Ovary (tissue), 7 donors: ENCODE measurements at regions not wholly inside any gene's neighbourhood (a gene's known extent, or its start where the extent isn't known, plus 50 kb on each side); places are given as distances from the start of the nearest gene placed in this dataset.

Experiments used
- DNase-seq, 5 donors: peaks; one replicate each; pipeline ENCODE4 v3.0.0-alpha.2; 2019 to 2020
- H3K27ac ChIP-seq, 2 donors: fragments of 200-600 bp; one replicate each; pipeline versions ENCODE4 v1.5.1 to v1.8.0; 2019 to 2022
- H3K27me3 ChIP-seq: fragments of 200-600 bp; one replicate; pipeline ENCODE4 v1.8.0; 2022
- H3K36me3 ChIP-seq: fragments of 200-600 bp; sonication (generic); one replicate; pipeline ENCODE4 v1.5.1; 2019
- H3K4me1 ChIP-seq: one replicate; pipeline ENCODE4 v1.8.1; 2013; ENCODE audit warnings: mild to moderate bottlenecking, moderate library complexity; ENCODE audit not compliant: insufficient read depth
- H3K4me3 ChIP-seq: fragments of 200-600 bp; sonication (generic); one replicate; pipeline ENCODE4 v1.5.1; 2017
- H3K9me3 ChIP-seq, 2 donors: fragments of 200-600 bp in 1 of 2; sonication (generic) in 1 of 2; one replicate each; pipeline versions ENCODE4 v1.5.1 to v1.8.1; 2013 to 2019; ENCODE audit warnings: mild to moderate bottlenecking in 1 of 2, moderate library complexity in 1 of 2
- CTCF ChIP-seq, 3 donors: fragments of 450-650 bp in 2 of 3; fragments of 200-600 bp in 1 of 3; IDR thresholded peaks; one replicate each; pipeline versions ENCODE4 v1.5.1 to v1.8.0; 2016 to 2022; ENCODE audit warnings: antibody characterized with exemption in 3 of 3, mild to moderate bottlenecking in 1 of 3
- EP300 ChIP-seq: sonication (generic); formaldehyde crosslinking; IDR thresholded peaks from one replicate; pipeline ENCODE4 v1.6.1; 2017; ENCODE audit warnings: antibody characterized with exemption
- POLR2A ChIP-seq: fragments of 450-650 bp; IDR thresholded peaks from one replicate; pipeline ENCODE4 v1.6.1; 2017; ENCODE audit warnings: antibody characterized with exemption, mild to moderate bottlenecking, moderate library complexity
- WGBS, 3 donors: extraction: QIAGEN DNeasy Blood & Tissue Kit in 1 of 3; methylation state at CpG; one replicate each; pipeline versions ENCODE4 v1.1.5 to v1.1.7; 2013 to 2017; 5-methylcytosine and 5-hydroxymethylcytosine counted together
- intact Hi-C, 4 donors: fragments of 100-400 bp; cut with DNase I; formaldehyde crosslinking; loops; one replicate each; pipeline versions ENCODE4 v1.11.0 to v1.15.1; 2022 to 2023
- donor health status: DM: no; HTN: no; CAD: no; lungs with moderate emphysema.
- donor health status: DM: no; HTN: no; CAD: no.
- donor health status: Bipolar disorder and iron deficiency.
- donor health status: DM: no; HTN: no; CAD: no.
- donor health status: DM: yes; HTN: yes; CAD: no.

- H3K9me3 ChIP-seq, result no peaks in the 10 kb centered on the region
- DNase-seq, result no peak
- H3K36me3 ChIP-seq, result no peaks in the 10 kb centered on the region
- H3K27ac ChIP-seq, result no peak overlapping the region
- no peak overlapping the region for H3K4me3 ChIP-seq
- TF ChIP-seq CTCF (IDR thresholded peaks at IDR 0.05) (no peak), EP300 (no peak), POLR2A (no peak)
- intact Hi-C loops, result no loop called here
- no peaks in the 10 kb centered on the region for H3K4me1 ChIP-seq
- no peaks in the 10 kb centered on the region for H3K27me3 ChIP-seq
- 48 to 56% (median 53%) methylated on average over 1 of the region's 1 CpG for WGBS, 3 donors
Observed at GRCh38 chr5:99308131-99308530, 379.3 kb upstream of the CHD1 start.

GRCh38 chr5:99305045-99305580, 376.3 kb upstream of the CHD1 start:
- H3K27ac ChIP-seq, result no peak overlapping the region
- H3K4me3 ChIP-seq, result no peak overlapping the region
- H3K4me1 ChIP-seq, result no peaks in the 10 kb centered on the region
- no peaks in the 10 kb centered on the region for H3K36me3 ChIP-seq
- TF ChIP-seq EP300 (no peak), POLR2A (no peak)
- no peak for DNase-seq
- intact Hi-C loops, result no loop called here
- H3K9me3 ChIP-seq, result no peaks in the 10 kb centered on the region
- H3K27me3 ChIP-seq, result no peaks in the 10 kb centered on the region
- 52 to 63% (median 61%) methylated on average over 4 of the region's 4 CpGs for WGBS, 3 donors

- 59 to 86% (median 84%) methylated on average over 1 of the region's 1 CpG for WGBS, 3 donors
- no peak overlapping the region for H3K4me3 ChIP-seq
- H3K27ac ChIP-seq, result no peak overlapping the region
- no peaks in the 10 kb centered on the region for H3K36me3 ChIP-seq
- TF ChIP-seq EP300, result no peak
- intact Hi-C loops, result no loop called here
- no peaks in the 10 kb centered on the region for H3K9me3 ChIP-seq
- no peaks in the 10 kb centered on the region for H3K27me3 ChIP-seq
- no peaks in the 10 kb centered on the region for H3K4me1 ChIP-seq
- no peak for DNase-seq
Observed at GRCh38 chr5:99285606-99286005, 356.8 kb upstream of the CHD1 start.

- no peak for TF ChIP-seq EP300
- no peak for TF ChIP-seq POLR2A
- intact Hi-C loops, result no loop called here
- no peak overlapping the region for H3K27ac ChIP-seq
- H3K9me3 ChIP-seq, result no peaks in the 10 kb centered on the region
- no peak for DNase-seq
- 85 to 90% (median 89%) methylated on average over 1 of the region's 1 CpG for WGBS, 3 donors
- no peaks in the 10 kb centered on the region for H3K4me1 ChIP-seq
- no peak overlapping the region for H3K4me3 ChIP-seq
- no peaks in the 10 kb centered on the region for H3K27me3 ChIP-seq
- H3K36me3 ChIP-seq, result no peaks in the 10 kb centered on the region
Observed at GRCh38 chr5:99275128-99275527, 346.3 kb upstream of the CHD1 start.

GRCh38 chr5:99272576-99272975, 343.8 kb upstream of the CHD1 start:
- WGBS, 3 donors, result 58 to 78% (median 70%) methylated on average over 2 of the region's 2 CpGs
- H3K4me3 ChIP-seq, result no peak overlapping the region
- intact Hi-C loops, result no loop called here
- H3K4me1 ChIP-seq, result no peaks in the 10 kb centered on the region
- DNase-seq, result no peak
- H3K36me3 ChIP-seq, result no peaks in the 10 kb centered on the region
- no peak overlapping the region for H3K27ac ChIP-seq
- H3K27me3 ChIP-seq, result no peaks in the 10 kb centered on the region
- no peak for TF ChIP-seq CTCF (IDR thresholded peaks at IDR 0.05)
- TF ChIP-seq POLR2A, result no peak
- no peak for TF ChIP-seq EP300
- no peaks in the 10 kb centered on the region for H3K9me3 ChIP-seq

GRCh38 chr5:99258819-99259218, 330.0 kb upstream of the CHD1 start:
- Histone ChIP-seq H3K4me1 (no peaks in the 10 kb centered on the region), H3K27ac (no peak overlapping the region), H3K4me3 (no peak overlapping the region), H3K9me3 (no peaks in the 10 kb centered on the region), H3K36me3 (no peaks in the 10 kb centered on the region), H3K27me3 (no peaks in the 10 kb centered on the region)
- DNase-seq, result no peak
- TF ChIP-seq POLR2A (no peak), EP300 (no peak), CTCF (IDR thresholded peaks at IDR 0.05) (no peak)
- intact Hi-C loops, result no loop called here
- WGBS, 3 donors, result 34 to 57% (median 53%) methylated on average over 2 of the region's 2 CpGs
